ENCODE measurements at regions not wholly inside any gene's neighbourhood (a gene's known extent, or its start where the extent isn't known, plus 50 kb on each side); places are given as distances from the start of the nearest gene placed in this dataset.

DNA sequence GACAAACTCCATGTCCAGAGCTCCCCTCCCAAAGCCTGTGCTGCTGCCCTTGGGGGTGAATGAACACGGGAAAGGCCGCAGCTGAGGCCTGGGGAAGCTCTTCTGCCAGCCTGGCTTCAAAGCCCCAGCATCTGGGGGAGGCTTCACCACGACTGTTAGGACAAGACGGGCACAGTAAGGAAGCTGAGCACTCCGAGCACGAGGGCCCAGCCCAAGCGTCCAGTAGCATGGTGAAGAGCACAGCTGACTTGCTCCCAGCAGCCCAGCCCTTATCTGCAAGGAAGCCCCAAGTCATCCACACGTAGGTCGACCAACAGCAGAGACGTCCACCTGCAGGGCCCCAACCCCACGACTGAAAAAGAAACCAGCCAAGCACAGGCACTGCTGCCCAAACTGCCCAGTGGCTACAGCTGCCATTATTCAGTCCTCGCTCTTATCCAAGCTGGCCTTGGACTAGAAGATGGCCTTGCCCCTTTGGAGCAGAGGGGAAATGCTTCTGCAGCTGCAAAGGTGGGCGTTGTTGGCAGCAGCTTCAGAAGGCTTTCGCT lies 62.5 kb downstream of the SHANK2 start:
- TF ChIP-seq, protein P1, sequence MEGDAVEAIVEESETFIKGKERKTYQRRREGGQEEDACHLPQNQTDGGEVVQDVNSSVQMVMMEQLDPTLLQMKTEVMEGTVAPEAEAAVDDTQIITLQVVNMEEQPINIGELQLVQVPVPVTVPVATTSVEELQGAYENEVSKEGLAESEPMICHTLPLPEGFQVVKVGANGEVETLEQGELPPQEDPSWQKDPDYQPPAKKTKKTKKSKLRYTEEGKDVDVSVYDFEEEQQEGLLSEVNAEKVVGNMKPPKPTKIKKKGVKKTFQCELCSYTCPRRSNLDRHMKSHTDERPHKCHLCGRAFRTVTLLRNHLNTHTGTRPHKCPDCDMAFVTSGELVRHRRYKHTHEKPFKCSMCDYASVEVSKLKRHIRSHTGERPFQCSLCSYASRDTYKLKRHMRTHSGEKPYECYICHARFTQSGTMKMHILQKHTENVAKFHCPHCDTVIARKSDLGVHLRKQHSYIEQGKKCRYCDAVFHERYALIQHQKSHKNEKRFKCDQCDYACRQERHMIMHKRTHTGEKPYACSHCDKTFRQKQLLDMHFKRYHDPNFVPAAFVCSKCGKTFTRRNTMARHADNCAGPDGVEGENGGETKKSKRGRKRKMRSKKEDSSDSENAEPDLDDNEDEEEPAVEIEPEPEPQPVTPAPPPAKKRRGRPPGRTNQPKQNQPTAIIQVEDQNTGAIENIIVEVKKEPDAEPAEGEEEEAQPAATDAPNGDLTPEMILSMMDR (IDR thresholded peaks at IDR 0.05), result no peak
- no peak for TF ChIP-seq EP300 (IDR thresholded peaks at IDR 0.05)
- TF ChIP-seq POLR2AphosphoS5 (IDR thresholded peaks at IDR 0.05), result no peak
- TF ChIP-seq POLR2A (IDR thresholded peaks at IDR 0.05), result no peak
